IMR-90 (cell line): ENCODE measurements at regions not wholly inside any gene's neighbourhood (a gene's known extent, or its start where the extent isn't known, plus 50 kb on each side); places are given as distances from the start of the nearest gene placed in this dataset.

Source experiments
- BHLHE40 ChIP-seq: fragments of 150-350 bp; IDR thresholded peaks from 2 replicates; pipeline ENCODE4 v1.6.1; 2016; ENCODE audit warnings: mild to moderate bottlenecking, low read depth, low read length
- CEBPB ChIP-seq: IDR thresholded peaks from 2 replicates; pipeline ENCODE4 v1.6.1; 2012; ENCODE audit warnings: low read depth, low read length, improper control_type of control experiment
- FOS ChIP-seq: fragments of 150-350 bp; IDR thresholded peaks from 2 replicates; pipeline ENCODE4 v1.6.1; 2016; ENCODE audit warnings: low read depth, low read length
- MAFK ChIP-seq: IDR thresholded peaks from 2 replicates; pipeline ENCODE4 v1.6.1; 2012; ENCODE audit warnings: low read depth, low read length, improper control_type of control experiment
- MAZ ChIP-seq: IDR thresholded peaks from 2 replicates; pipeline ENCODE4 v1.6.1; 2012; ENCODE audit warnings: low read depth, mild to moderate bottlenecking, low read length, improper control_type of control experiment, moderate library complexity, borderline replicate concordance
- MXI1 ChIP-seq: IDR thresholded peaks from 2 replicates; pipeline ENCODE4 v1.6.1; 2012; ENCODE audit warnings: low read depth, mild to moderate bottlenecking, low read length, moderate library complexity, borderline replicate concordance
- POLR2A ChIP-seq: IDR thresholded peaks from 2 replicates; pipeline ENCODE4 v1.6.1; 2012; ENCODE audit warnings: mild to moderate bottlenecking, low read depth, low read length
- RAD21 ChIP-seq: IDR thresholded peaks from 2 replicates; pipeline ENCODE4 v1.6.1; 2012; ENCODE audit warnings: low read length, improper control_type of control experiment
- RCOR1 ChIP-seq: IDR thresholded peaks from 2 replicates; pipeline ENCODE4 v1.6.1; 2012; ENCODE audit warnings: mild to moderate bottlenecking, low read length, improper control_type of control experiment; ENCODE audit not compliant: insufficient replicate concordance
- RFX5 ChIP-seq: IDR thresholded peaks from 2 replicates; pipeline ENCODE4 v1.8.0; 2012; ENCODE audit warnings: low read depth, mild to moderate bottlenecking, low read length, moderate library complexity
- SMC3 ChIP-seq: fragments of 150-350 bp; IDR thresholded peaks from 2 replicates; pipeline ENCODE4 v1.6.1; 2016; ENCODE audit warnings: low read depth, mild to moderate bottlenecking, antibody characterized with exemption, low read length, moderate library complexity
- TF ChIP-seq, protein P1 (sequence below): conservative IDR thresholded peaks from 2 replicates; pipeline ENCODE4 v1.5.1; 2012; ENCODE audit warnings: mild to moderate bottlenecking, low read depth, low read length, improper control_type of control experiment
- TF ChIP-seq, protein P2 (sequence below): fragments of 150-350 bp; IDR thresholded peaks from 2 replicates; pipeline ENCODE4 v1.6.1; 2017; ENCODE audit warnings: mild to moderate bottlenecking, antibody characterized with exemption, low read length, low read depth
- TF ChIP-seq, protein P3 (sequence below): fragments of 150-350 bp; IDR thresholded peaks from 2 replicates; pipeline ENCODE4 v1.6.1; 2016; ENCODE audit warnings: low read depth, mild to moderate bottlenecking, low read length, moderate library complexity, borderline replicate concordance

DNA sequence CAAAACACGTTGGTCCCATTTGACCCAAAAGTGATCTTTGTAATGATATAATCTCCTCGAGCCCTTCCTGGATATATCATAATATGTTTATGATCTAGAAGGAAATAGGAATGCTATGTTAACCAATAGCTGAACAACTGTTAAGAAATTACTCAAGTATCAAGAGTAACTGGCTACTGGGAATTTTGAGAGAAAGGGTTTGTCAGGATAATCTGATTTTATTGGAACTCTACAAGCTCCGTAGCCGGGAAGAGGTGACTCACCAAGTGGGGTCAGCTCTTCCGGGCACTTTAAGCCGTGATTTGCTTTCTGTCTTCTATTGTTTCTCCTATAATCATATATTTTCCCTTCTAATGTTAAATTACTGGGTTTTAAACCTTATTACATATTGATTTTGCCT, 250.5 kb upstream of the POGK start:
- TF ChIP-seq, protein P1, sequence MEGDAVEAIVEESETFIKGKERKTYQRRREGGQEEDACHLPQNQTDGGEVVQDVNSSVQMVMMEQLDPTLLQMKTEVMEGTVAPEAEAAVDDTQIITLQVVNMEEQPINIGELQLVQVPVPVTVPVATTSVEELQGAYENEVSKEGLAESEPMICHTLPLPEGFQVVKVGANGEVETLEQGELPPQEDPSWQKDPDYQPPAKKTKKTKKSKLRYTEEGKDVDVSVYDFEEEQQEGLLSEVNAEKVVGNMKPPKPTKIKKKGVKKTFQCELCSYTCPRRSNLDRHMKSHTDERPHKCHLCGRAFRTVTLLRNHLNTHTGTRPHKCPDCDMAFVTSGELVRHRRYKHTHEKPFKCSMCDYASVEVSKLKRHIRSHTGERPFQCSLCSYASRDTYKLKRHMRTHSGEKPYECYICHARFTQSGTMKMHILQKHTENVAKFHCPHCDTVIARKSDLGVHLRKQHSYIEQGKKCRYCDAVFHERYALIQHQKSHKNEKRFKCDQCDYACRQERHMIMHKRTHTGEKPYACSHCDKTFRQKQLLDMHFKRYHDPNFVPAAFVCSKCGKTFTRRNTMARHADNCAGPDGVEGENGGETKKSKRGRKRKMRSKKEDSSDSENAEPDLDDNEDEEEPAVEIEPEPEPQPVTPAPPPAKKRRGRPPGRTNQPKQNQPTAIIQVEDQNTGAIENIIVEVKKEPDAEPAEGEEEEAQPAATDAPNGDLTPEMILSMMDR: no peak
- no peak for TF ChIP-seq CEBPB
- TF ChIP-seq, protein P2, sequence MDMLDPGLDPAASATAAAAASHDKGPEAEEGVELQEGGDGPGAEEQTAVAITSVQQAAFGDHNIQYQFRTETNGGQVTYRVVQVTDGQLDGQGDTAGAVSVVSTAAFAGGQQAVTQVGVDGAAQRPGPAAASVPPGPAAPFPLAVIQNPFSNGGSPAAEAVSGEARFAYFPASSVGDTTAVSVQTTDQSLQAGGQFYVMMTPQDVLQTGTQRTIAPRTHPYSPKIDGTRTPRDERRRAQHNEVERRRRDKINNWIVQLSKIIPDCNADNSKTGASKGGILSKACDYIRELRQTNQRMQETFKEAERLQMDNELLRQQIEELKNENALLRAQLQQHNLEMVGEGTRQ: no peak
- TF ChIP-seq, protein P3, sequence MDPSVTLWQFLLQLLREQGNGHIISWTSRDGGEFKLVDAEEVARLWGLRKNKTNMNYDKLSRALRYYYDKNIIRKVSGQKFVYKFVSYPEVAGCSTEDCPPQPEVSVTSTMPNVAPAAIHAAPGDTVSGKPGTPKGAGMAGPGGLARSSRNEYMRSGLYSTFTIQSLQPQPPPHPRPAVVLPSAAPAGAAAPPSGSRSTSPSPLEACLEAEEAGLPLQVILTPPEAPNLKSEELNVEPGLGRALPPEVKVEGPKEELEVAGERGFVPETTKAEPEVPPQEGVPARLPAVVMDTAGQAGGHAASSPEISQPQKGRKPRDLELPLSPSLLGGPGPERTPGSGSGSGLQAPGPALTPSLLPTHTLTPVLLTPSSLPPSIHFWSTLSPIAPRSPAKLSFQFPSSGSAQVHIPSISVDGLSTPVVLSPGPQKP: no peak
- TF ChIP-seq BHLHE40: no peak
- no peak for TF ChIP-seq POLR2A
- no peak for TF ChIP-seq RFX5
- TF ChIP-seq FOS: no peak
- no peak for TF ChIP-seq RAD21
- TF ChIP-seq MAFK: no peak
- no peak for TF ChIP-seq SMC3
- TF ChIP-seq MAZ: no peak
- TF ChIP-seq MXI1: no peak
- TF ChIP-seq RCOR1: no peak
